ENCODE measurements at regions not wholly inside any gene's neighbourhood (a gene's known extent, or its start where the extent isn't known, plus 50 kb on each side); places are given as distances from the start of the nearest gene placed in this dataset.

- DNase-seq = no peak
- Histone ChIP-seq H3K36me3 (no peaks in the 10 kb centered on the region), H3K4me1 (ENCODE audit: insufficient read depth) (peaks cover 4% of the 10 kb centered on the region), H3K27ac (no peak overlapping the region), H3K4me3 (no peak overlapping the region), H3K27me3 (no peaks in the 10 kb centered on the region), H3K9me3 (no peaks in the 10 kb centered on the region)
- no peak for TF ChIP-seq EP300 (IDR thresholded peaks at IDR 0.05)
- no peak for TF ChIP-seq POLR2A (IDR thresholded peaks at IDR 0.05)
- TF ChIP-seq CTCF (IDR thresholded peaks at IDR 0.05) = no peak
- 85 to 89% (median 88%) methylated on average over 16 of the region's 16 CpGs for WGBS, 3 donors
- intact Hi-C loops (cut with DNase I) = no loop called here
These were observed 1390.5 kb downstream of the TBC1D22A start for GRCh38 chr22:48152916-48153315.

GRCh38 chr22:48152164-48152775 is 1389.8 kb downstream of the TBC1D22A start:
- no peak for DNase-seq
- intact Hi-C loops (cut with DNase I) = no loop called here
- no peak overlapping the region for H3K4me3 ChIP-seq
- no peaks in the 10 kb centered on the region for H3K9me3 ChIP-seq
- H3K36me3 ChIP-seq = no peaks in the 10 kb centered on the region
- H3K27ac ChIP-seq = no peak overlapping the region
- TF ChIP-seq EP300 (IDR thresholded peaks at IDR 0.05) (no peak), CTCF (IDR thresholded peaks at IDR 0.05) (no peak), POLR2A (IDR thresholded peaks at IDR 0.05) (no peak)
- no peaks in the 10 kb centered on the region for H3K27me3 ChIP-seq
- peaks cover 4% of the 10 kb centered on the region for H3K4me1 ChIP-seq (ENCODE audit: insufficient read depth)
- WGBS, 3 donors = 11 to 26% (median 11%) methylated on average over 16 of the region's 16 CpGs

DNA sequence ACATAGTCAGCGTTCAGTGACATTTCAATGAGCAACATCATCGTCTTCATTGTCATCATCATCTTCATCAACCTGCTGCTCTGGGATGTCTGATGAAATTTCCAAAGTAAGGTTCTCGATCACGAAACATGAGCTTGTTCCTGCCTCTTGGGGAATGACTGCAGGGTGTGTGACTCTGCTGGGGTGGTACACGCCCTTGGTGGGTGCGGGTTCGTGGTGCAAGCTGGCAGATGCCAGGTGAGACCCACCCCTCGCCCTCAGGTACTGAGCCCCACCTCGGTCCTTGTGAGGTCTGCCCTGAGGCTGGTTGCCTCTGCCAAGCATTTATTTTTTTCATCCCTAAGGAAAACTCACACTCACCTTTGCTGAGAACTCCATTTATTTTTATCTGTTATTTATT is 1389.2 kb downstream of the TBC1D22A start:
- WGBS, 3 donors = 68 to 81% (median 75%) methylated on average over 9 of the region's 9 CpGs
- H3K9me3 ChIP-seq = no peaks in the 10 kb centered on the region
- peaks cover 4% of the 10 kb centered on the region for H3K4me1 ChIP-seq (ENCODE audit: insufficient read depth)
- no peaks in the 10 kb centered on the region for H3K27me3 ChIP-seq
- intact Hi-C loops (cut with DNase I) = no loop called here
- no peak overlapping the region for H3K4me3 ChIP-seq
- H3K27ac ChIP-seq = no peak overlapping the region
- no peak for TF ChIP-seq EP300 (IDR thresholded peaks at IDR 0.05)
- no peaks in the 10 kb centered on the region for H3K36me3 ChIP-seq
- DNase-seq = no peak

- DNase-seq = no peak
- intact Hi-C loops (cut with DNase I) = no loop called here
- H3K27ac ChIP-seq = no peak overlapping the region
- H3K4me1 ChIP-seq (ENCODE audit: insufficient read depth) = peaks cover 4% of the 10 kb centered on the region
- WGBS, 3 donors = 59 to 70% (median 70%) methylated on average over 9 of the region's 9 CpGs
- H3K27me3 ChIP-seq = no peaks in the 10 kb centered on the region
- H3K36me3 ChIP-seq = no peaks in the 10 kb centered on the region
- TF ChIP-seq POLR2A (IDR thresholded peaks at IDR 0.05) = no peak
- no peak for TF ChIP-seq CTCF (IDR thresholded peaks at IDR 0.05)
- no peak for TF ChIP-seq EP300 (IDR thresholded peaks at IDR 0.05)
- H3K4me3 ChIP-seq = no peak overlapping the region
- H3K9me3 ChIP-seq = no peaks in the 10 kb centered on the region
These were observed 1385.4 kb downstream of the TBC1D22A start for GRCh38 chr22:48147831-48148230.

DNA sequence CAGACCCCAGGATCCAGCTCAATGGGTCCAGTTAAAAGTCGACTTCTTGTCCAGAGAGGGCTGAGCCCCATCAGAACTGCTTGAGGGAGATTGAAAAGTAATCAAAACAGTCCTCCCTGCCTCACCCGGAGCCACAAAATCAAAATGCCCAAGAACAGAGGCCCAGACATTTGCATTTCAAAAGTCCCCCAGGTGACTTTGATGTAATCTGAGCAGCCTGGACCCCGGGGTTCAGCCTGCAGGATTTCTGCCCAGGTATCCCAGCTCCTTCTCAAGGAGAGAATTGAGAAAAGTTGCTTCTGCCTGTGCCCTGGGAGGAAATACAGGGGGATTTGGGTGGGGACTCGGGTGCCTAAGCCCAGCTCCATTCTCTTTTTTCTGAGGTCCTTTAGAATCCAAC is 1385.0 kb downstream of the TBC1D22A start:
- no peak for TF ChIP-seq POLR2A (IDR thresholded peaks at IDR 0.05)
- no peak for TF ChIP-seq CTCF (IDR thresholded peaks at IDR 0.05)
- TF ChIP-seq EP300 (IDR thresholded peaks at IDR 0.05) = no peak

More for the DNA sequence above, 1385.0 kb downstream of the TBC1D22A start:
- Histone ChIP-seq H3K36me3 (no peaks in the 10 kb centered on the region), H3K27ac (no peak overlapping the region), H3K4me3 (no peak overlapping the region), H3K4me1 (ENCODE audit: insufficient read depth) (peaks cover 3% of the 10 kb centered on the region), H3K27me3 (no peaks in the 10 kb centered on the region), H3K9me3 (no peaks in the 10 kb centered on the region)
- intact Hi-C loops (cut with DNase I) = no loop called here
- WGBS, 3 donors = 36 to 54% (median 39%) methylated on average over 4 of the region's 4 CpGs
- no peak for DNase-seq
